GM12891 (cell line): ENCODE measurements at regions not wholly inside any gene's neighbourhood (a gene's known extent, or its start where the extent isn't known, plus 50 kb on each side); places are given as distances from the start of the nearest gene placed in this dataset.

ENCODE experiments used
- PAX5 ChIP-seq: IDR thresholded peaks from 2 replicates; pipeline ENCODE4 v1.6.1; 2011; ENCODE audit warnings: low read length, moderate library complexity, mild to moderate bottlenecking; ENCODE audit not compliant: insufficient read depth, severe bottlenecking
- POLR2A ChIP-seq: IDR thresholded peaks from 2 replicates; pipeline ENCODE4 v1.6.1; 2011; ENCODE audit warnings: low read depth, low read length, control low read depth
- POLR2AphosphoS5 ChIP-seq: IDR thresholded peaks from 2 replicates; pipeline ENCODE4 v1.6.1; 2011; ENCODE audit warnings: low read depth, low read length, control low read depth
- POU2F2 ChIP-seq: IDR thresholded peaks from 2 replicates; pipeline ENCODE4 v1.6.1; 2011; ENCODE audit warnings: low read depth, mild to moderate bottlenecking, control low read depth, low read length, moderate library complexity
- SPI1 ChIP-seq: IDR thresholded peaks from 2 replicates; pipeline ENCODE4 v1.6.1; 2011; ENCODE audit warnings: low read depth, low read length, control low read depth
- TAF1 ChIP-seq: IDR thresholded peaks from 2 replicates; pipeline ENCODE4 v1.6.1; 2011; ENCODE audit warnings: low read depth, low read length, control low read depth

GRCh38 chr18:59810735-59811520, 88.9 kb upstream of the PMAIP1 start:
- no peak for TF ChIP-seq POLR2A
- TF ChIP-seq POLR2AphosphoS5 = no peak
- no peak for TF ChIP-seq SPI1
- no peak for TF ChIP-seq PAX5
- no peak for TF ChIP-seq TAF1
- TF ChIP-seq POU2F2 = no peak
